GOT3 (cell line): ENCODE measurements at regions not wholly inside any gene's neighbourhood (a gene's known extent, or its start where the extent isn't known, plus 50 kb on each side); places are given as distances from the start of the nearest gene placed in this dataset.
"Not testable (repeated sequence)": the region's sequence is repeated elsewhere in the genome, so short reads cannot be mapped to it uniquely, and the experiment has no call there.

ENCODE experiments used
- DNase-seq: peaks from one replicate; lab custom pipeline; 2025; ENCODE audit warnings: mixed read lengths; lab: John Stamatoyannopoulos, UW

DNA sequence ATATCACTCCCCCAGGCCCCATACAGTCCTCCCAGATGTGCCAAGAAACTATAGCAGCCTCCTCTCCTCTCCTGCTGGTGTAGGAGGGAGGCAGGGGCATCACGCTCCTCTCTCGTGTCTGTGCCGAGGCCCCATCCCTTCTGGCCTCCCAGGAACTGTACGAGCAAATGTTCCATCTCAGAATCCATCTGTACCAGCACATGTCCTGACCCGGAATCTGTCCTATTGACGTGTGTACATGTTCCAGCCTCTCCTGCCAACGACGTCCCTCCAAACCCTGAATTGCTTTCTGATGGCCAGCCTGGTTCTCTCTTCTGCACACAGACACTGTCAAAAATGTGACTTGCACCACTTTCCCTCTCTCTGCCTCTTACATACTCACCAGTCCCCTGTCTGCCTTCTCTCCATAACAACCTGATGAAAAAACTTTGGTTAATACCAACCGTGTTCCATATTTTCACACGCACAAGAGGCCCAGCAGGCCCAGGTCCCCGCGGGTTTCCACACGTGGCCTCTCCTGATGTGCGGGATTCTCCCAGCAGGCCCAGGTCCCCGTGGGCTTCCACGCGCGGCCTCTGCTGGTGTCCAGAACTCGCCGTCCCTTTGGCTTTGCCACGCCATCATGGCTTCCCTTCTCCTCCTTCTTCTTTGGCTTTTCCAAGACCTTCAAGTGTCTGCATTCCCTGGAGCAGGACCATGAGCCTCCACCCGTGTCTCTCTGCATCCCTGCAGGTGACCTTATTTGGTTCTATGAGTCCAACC lies 125.2 kb upstream of the THBS2 start:
- DNase-seq: no peak

DNA sequence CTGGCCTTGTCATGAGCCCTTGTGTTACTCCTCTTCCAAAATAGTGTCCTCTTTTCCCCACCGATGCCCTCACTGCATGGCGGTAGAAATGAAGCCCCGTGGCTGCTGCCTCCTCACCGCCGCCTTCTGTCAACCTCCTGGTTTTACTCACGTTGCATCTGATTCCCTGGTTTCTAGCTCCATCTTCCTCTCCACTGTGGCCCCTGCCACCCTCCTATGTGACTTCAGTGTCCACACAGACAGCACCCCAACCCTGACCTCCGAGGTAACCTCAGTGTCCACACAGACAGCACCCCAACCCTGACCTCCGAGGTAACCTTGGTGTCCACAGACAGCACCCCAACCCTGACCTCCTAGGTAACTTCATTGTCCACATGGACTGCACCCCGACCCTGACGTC lies 122.8 kb upstream of the THBS2 start:
- no peak for DNase-seq

DNA sequence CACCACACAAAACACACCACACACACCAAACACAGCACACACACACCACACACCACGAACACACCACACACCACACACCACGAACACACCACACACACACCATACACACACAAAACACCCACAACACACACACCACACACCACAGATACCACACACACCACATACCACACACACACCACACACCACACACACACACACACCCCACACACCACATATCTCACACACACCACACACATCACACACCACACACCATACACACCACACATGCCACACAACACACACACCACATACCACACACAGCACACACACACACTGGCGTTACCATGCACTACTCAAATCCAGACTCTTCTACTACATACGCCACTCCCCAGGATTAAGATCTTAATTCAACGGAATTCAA lies 118.9 kb upstream of the THBS2 start:
- no peak for DNase-seq

DNA sequence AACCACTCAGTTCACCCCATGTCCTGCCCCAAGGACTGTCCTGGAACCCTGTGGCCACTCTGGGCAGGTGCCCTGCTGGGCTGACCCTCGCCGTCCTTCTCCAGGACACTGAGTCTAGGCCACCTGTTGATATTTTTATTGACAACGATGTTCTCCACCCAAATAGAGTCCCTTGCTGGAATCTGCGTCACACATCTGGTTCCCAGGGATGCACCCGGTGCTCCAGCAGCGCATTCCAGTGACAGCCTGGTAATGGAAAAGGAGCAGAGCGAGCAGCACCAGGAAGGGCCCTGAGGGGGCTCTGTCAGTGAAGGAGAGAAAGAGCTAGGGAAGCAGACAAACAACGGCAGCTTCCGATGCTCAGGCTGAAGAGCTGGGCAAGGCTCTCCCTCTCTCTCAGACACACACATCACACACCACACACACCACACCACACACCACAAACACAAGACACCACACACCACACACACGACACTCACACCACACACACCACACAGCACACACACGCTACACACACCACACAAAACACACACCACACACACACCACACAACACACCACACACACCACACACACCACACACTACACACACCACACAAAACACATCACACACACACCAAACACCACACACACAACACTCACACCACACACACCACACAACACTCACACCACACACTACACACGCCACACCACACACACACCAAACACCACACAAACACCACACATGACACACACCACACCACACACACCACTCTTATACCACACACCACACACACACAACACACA lies 117.9 kb upstream of the THBS2 start:
- no peak for DNase-seq

DNA sequence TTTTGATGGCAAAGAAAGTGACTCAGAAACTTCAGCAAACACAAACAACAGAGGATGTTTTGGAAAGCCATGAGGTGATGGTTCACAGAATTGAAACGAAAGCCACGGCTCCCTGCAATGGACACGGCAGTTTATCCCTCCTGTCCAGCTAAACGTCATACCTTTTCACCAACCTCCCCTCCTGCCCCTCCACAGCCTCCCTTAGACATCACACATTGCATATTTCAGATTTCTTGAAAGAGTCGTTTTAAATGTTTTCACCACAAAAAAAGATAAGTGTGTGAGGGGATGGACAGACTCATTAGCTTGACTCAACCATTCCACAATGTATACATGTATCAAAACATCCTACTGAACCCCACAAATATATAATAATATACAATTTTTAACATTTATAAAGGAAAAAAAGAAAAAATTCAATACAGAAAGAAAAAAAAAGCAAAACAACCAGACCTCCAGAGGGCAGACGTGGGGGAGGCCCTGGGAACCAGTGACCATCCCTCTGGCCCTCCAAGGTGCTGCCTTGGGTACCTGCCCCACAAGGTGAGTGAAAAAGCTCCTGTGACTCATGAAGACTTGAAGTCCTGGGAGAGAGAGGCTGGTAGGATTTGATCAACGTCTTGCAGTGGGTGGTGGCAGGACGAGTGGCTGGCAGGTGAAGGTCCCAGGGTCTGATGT lies 117.2 kb upstream of the THBS2 start:
- DNase-seq: no peak

DNA sequence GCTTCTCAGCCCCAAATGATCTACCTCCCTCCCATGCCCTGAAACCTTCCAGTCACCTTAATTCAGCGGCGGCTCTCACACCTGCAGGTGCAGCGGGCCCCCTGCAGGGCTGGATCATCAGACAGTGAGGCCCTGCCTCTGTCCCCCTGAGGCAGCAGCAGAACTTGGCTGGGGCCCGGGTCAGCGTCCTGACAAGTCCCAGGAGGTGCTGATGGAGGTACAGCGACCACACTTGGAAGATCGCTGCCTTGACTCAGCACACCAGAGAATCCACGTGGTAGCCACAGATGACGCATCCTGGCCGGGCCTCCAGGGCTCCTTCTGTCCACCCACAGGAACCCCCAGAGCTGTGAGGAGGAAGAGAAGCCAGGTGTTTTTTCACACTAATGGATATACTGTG lies 116.4 kb upstream of the THBS2 start:
- DNase-seq: peak; percentile 12

DNA sequence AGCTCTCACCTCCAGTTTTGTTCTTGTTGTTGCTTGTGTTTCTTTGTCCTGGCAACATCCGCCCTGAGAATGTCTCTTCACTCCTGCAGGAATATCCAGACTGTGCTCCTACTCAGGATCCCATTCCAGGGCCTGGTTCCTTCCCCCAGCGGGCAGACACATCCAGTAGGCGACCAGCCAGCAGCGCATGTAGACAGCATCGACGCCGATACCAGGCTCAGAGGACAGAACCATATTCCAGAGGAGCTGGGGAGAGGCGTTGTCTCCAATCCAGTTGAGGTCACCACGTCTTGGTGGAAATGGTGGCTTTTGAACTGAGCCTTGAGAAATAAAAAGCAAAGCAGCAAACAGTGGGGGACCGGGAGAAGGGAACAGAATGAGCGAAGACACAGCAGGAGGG lies 114.6 kb upstream of the THBS2 start:
- DNase-seq: no peak

DNA sequence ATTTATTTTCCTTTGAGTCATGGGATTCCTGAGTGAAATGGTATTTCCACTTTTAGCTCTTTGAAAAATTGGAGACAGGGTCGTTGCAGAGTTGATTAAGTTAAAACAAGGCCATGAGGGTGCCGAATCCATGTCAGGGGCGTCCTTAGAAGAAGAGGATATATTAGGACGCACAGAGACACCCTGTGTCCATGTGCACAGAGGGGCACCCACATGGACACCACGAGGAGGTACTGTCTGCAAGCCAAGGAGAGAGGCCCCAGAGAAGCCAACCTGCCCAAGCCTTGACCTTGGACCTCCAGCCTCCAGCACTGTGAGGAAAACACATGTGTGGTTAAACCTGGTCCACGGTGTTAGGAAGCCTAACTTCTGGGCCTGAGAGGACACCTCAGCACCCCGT lies 113.9 kb upstream of the THBS2 start:
- no peak for DNase-seq

DNA sequence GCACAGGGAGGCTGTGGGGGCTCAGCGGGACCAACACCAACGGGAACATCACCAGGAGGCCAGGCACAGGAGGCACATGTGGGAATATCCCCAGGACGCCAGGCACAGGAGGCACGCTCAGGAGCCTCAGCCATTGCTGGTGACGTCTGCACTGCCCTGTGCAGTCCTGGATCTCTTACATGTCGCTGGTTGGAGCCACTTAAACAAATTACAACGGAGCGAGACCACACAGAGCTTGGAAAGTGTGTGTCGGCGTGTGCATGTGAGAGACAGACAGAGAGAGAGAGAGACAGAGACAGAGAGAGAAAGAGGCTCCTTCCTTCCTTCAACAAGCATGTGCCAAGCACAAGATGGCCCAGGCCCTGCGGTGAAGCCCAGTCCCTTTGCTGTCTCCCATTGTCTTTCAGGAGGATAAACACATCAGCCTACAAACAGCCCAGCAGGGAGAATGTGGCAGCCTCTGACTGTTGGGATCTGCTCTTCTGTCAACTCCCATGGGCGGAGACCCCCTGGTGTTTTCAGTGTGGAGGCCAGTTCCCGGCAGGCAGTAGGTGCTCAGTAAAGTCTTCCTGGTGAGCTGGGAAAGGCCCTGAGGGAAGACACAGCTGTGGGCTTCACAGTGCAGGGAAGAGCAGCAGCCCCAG lies 112.7 kb upstream of the THBS2 start:
- DNase-seq: no peak

DNA sequence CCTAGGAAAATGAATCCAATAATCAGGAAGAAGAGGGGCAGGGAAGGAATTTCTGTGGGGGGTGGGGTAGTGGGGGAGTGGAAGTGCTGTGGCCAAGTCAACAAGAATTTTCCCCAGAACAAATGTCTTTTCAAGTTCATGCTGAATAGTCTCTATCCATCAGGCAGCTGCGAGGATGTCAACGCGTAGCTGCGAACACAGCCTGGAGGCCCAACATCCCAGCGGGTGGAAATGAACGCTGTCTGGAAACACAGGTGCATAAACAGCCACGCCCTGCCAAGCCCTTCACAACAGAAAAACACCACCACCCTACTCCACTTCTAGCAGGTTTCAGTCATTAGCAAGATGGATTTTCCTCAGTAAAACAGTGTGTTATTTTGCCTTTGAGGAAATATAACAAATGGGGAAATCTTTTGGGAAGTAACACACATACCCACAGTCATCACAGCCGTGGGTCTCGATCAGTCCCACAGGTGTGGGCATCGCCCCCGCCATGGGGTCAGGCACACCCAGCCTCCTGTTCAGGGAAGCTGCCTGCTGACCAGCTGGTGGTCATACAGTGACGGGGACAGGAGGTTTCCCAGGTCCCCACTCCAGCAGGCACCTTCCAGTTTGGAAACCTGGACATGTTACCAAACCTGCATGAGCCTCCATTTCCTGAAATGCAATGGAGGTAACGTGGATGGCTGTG lies 112.1 kb upstream of the THBS2 start:
- no peak for DNase-seq

DNA sequence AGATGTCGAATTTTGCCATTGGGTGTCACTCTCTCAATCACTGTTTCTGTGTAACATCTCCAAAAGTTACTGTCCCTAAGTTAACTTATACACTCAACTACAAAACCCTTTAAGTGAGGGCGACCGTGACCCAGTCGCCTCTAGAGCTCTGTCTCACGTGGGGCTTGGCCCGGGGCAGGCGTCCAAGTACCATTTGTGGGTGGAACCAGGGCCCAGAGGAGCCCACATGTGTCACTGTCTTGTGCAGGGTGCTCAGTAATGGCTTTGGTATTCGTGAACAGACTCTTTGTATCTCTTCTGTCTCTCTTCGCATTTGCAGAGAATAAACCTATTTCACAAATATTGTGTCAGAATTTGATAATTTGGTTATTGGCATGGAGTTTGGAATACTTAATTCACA lies 109.9 kb upstream of the THBS2 start:
- DNase-seq: no peak

DNA sequence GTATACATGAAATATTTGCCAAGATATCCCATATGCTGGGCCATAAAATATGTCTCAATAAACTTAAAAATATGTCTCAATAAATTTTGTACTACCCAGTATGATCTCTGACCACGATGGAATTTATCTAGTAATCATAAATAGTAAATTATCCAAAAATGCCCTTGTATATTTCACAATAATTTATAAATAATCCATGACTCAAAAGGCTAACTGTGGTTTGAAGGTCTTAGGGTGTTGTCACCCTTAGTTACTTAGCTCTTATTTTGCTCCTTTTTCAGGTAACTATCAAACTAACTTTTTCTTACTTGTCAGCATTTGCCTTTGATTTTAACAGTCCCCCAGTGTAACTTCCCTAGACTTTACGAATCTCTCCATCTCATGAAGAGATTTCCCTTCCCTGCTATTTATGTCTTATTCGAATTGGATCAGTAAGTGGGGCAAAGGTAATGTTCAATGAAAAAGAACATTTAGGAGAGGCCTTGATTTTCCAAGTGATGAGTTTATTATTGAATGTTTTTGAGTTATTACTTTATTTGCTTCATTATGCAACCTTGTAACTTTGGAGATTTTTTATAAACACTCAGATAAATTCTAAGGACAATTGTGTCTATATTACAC lies 109.0 kb upstream of the THBS2 start:
- no peak for DNase-seq

DNA sequence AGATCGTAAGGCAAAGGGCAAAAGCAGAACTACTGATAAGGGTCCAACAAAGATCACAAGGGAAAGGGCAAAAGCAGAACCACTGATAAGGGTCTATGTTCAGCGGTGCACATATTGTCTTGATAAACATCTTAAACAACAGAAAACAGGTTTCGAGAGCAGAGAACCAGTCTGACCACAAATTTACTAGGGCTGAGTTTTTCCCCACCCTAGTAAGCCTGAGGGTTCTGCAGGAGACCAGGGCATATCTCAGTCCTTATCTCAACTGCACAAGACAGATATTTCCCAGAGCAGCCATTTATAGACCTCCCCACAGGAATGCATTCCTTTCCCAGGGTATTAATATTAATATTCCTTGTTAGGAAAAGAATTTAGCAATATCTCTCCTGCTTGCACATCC lies 101.4 kb upstream of the THBS2 start:
- DNase-seq: not testable (repeated sequence)

DNA sequence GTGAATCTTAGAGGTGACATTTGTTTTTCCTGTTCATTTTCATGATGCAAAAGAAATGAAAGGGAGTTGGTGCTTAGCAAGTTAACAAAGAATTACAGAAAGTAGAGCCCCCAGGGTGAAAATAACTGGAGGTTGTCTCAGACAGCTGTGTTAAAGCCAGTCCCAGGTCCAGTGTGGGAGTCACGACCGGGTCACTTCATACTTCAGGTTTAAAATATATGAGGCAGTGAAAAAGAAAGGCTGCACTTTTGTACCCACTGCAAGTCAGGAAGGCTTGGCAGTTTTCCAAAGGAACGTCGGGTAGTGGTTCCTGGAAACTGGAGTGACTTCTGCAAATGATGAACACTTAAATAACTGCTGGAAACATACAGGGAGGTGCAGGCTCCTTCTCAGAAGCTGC lies 91.5 kb upstream of the THBS2 start:
- DNase-seq: no peak

DNA sequence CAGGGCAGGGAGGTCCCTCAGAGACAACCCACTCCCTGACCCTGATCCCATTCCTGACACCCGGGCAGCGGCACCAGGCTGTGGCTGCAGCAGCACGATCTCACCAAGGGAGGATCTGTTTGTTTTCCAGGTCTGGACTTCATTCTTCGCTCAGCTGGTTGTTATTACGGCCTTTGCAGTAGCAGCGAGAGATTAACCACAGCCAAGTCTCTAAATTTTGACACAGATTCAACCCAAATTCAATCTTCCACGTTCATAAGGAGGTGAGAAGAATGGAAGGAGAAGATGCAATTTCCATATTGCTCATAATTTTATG lies 91.1 kb upstream of the THBS2 start:
- no peak for DNase-seq

DNA sequence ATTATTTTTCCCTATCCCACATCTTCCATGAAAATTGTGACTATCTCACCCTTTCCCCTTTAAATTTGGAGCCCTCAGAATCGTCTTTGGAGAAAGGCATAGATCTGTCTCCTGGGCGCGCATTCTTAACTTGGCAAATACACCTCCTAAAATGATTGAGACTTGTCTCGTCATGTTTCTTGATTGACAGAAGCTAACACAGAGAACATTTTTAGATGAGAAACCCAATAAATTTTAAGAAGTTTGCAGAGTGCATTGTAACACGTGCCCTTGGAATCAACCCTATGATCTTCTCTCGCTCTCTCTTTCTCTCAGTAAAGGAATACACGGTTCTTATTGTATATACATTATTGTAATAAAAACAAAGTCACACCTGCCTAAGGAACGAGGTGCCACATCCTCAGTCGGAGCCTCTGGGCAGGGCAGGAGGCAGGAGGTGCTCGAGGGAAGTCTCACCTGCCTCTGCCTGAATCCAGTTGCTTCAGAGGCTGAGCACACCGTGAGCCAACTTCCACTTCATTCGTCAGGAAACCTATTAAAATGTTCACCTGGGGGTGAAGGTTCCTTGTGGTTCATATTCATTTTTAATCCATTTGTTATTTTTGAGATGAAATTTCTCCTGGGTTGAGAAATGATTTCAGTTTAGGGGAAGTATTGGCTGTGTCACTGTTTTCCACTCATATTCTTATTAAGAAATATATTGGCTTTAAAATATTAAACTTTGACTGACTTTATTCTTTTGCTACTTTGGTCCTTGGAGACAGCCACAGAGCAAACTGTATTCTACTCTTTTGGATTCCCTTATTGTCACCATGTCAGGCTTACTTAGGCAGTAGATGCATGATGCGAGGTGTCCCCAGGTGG lies 90.5 kb upstream of the THBS2 start:
- DNase-seq: no peak

DNA sequence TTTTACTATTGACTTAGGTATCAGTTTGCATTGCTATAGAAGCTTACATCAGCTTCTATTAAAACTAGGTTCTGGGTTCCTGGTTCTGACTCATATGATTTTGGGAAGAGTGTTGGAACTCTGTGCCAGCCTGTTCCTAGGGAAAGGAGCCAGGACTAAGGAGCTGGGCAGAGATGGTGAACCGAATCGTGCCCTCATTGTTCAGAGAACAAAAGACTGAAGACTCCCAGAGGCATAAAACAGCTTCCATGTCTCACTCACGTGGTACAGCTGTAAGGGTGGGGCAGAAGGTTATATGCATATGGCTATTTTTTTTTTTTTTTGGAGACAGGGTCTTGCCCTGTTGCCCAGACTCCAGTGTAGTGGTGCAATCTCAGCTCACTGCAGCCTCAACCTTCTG lies 89.1 kb upstream of the THBS2 start:
- no peak for DNase-seq

DNA sequence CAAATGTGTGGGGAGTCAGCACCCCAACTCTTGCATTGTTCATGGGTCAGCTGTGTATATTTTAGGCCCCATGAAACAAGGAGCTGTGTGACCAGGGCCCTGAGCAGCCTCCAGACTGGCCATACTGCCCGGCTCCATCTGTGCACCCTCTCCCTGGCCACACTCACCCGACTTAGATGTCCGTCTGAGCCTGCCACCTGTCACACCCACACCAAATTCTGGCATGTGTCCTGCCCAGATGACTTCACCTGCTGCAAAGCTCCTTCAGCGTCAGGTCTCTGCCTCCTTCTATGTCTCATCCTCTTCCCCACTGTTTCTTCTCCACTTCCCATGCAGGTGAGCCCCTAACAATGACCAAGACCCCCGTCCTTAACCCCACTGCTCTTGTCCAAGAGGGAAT lies 88.1 kb upstream of the THBS2 start:
- DNase-seq: no peak

DNA sequence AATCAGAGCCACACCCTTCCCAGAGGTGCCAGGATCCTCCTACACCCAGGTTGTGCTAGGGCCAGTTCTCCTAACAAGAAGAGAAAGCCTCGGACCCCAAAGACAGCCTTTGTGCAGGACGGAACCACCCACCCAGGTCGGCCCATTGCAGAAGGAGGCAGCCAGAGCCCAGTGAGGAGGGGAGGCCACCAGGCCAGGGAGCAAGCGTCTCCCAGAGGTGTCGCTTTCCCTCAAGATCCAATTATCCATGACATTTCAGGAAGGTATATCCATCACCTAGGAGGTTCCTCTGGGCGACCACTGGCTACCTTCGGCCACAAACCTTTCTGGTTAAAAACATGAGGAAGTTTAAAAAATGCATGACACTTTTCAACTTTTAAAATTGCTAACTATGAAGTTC lies 87.4 kb upstream of the THBS2 start:
- DNase-seq: no peak

DNA sequence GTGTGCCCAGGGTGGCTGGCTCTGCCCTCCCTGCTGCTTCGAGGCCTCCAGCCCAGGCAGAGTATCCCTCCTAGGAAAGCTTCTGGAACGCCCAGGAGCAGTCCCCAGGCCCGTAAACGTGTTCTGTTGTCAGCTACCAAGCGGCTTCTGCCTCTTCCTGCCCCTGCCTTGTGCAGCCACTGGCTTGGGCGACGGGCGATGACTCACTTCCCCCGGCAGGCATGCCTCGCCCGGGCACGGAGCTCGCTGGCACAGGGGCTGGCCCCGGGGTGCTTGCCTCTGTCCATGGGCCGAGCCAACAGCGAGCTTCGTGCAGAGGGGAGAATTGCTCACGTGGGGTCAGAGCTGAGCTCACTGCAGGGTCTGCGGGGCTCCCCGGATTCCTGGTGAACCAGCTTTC lies 86.7 kb upstream of the THBS2 start:
- no peak for DNase-seq
